ENCODE measurements at regions not wholly inside any gene's neighbourhood (a gene's known extent, or its start where the extent isn't known, plus 50 kb on each side); places are given as distances from the start of the nearest gene placed in this dataset.

DNA sequence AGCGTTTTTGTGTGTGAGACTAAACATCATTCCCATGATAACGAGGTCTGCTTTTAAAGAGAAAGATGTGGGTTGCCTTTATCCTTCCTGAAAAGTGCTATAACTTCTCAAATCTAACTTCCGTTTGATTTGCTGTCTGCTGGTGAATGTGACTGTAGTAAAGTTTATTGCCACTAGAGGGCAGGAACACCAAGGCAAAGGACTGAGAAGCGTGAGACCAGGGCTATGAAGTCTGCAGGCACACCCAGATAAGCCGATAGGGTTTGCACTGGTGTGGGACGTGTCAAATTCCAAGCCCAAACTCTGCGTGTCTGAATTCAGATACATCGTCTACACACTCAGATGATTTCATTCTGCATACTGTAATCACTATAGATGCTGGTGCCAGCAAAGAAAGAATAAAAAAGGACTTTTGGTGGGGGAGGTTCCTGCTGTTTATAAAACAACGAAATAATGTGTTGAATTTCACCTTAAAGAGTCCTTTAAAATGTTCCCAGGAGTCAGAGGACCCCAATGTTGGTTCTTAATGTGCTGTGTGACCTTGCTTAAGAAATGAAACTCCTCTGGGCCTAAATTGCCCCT is 87.2 kb downstream of the PTTG1 start (continued):
- TF ChIP-seq SMAD2 (IDR thresholded peaks at IDR 0.05; ENCODE audit: low read depth, low read length) (no peak), BDP1 (IDR thresholded peaks at IDR 0.05; ENCODE audit: insufficient read depth, insufficient read length) (no peak), CBFA2T2 (conservative IDR thresholded peaks at IDR 0.05) (no peak), MCM3 (IDR thresholded peaks at IDR 0.05) (no peak), RUNX1 (IDR thresholded peaks at IDR 0.05; ENCODE audit: low read depth) (no peak), ELF4 (CRISPR knock-in tag; IDR thresholded peaks at IDR 0.05) (no peak), MCM5 (IDR thresholded peaks at IDR 0.05; ENCODE audit: low read depth) (no peak)
- TF ChIP-seq, protein P1, sequence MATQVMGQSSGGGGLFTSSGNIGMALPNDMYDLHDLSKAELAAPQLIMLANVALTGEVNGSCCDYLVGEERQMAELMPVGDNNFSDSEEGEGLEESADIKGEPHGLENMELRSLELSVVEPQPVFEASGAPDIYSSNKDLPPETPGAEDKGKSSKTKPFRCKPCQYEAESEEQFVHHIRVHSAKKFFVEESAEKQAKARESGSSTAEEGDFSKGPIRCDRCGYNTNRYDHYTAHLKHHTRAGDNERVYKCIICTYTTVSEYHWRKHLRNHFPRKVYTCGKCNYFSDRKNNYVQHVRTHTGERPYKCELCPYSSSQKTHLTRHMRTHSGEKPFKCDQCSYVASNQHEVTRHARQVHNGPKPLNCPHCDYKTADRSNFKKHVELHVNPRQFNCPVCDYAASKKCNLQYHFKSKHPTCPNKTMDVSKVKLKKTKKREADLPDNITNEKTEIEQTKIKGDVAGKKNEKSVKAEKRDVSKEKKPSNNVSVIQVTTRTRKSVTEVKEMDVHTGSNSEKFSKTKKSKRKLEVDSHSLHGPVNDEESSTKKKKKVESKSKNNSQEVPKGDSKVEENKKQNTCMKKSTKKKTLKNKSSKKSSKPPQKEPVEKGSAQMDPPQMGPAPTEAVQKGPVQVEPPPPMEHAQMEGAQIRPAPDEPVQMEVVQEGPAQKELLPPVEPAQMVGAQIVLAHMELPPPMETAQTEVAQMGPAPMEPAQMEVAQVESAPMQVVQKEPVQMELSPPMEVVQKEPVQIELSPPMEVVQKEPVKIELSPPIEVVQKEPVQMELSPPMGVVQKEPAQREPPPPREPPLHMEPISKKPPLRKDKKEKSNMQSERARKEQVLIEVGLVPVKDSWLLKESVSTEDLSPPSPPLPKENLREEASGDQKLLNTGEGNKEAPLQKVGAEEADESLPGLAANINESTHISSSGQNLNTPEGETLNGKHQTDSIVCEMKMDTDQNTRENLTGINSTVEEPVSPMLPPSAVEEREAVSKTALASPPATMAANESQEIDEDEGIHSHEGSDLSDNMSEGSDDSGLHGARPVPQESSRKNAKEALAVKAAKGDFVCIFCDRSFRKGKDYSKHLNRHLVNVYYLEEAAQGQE (IDR thresholded peaks at IDR 0.05; ENCODE audit: borderline replicate concordance) = peak; percentile 75; the same call in 1 of the 2 replicates
- TF ChIP-seq, protein P1 (CRISPR knock-in tag; IDR thresholded peaks at IDR 0.05; ENCODE audit: low read depth) = no peak
- TF ChIP-seq, protein P2, sequence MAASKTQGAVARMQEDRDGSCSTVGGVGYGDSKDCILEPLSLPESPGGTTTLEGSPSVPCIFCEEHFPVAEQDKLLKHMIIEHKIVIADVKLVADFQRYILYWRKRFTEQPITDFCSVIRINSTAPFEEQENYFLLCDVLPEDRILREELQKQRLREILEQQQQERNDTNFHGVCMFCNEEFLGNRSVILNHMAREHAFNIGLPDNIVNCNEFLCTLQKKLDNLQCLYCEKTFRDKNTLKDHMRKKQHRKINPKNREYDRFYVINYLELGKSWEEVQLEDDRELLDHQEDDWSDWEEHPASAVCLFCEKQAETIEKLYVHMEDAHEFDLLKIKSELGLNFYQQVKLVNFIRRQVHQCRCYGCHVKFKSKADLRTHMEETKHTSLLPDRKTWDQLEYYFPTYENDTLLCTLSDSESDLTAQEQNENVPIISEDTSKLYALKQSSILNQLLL (CRISPR knock-in tag; IDR thresholded peaks at IDR 0.05; ENCODE audit: borderline replicate concordance) = no peak
- TF ChIP-seq, protein P3, sequence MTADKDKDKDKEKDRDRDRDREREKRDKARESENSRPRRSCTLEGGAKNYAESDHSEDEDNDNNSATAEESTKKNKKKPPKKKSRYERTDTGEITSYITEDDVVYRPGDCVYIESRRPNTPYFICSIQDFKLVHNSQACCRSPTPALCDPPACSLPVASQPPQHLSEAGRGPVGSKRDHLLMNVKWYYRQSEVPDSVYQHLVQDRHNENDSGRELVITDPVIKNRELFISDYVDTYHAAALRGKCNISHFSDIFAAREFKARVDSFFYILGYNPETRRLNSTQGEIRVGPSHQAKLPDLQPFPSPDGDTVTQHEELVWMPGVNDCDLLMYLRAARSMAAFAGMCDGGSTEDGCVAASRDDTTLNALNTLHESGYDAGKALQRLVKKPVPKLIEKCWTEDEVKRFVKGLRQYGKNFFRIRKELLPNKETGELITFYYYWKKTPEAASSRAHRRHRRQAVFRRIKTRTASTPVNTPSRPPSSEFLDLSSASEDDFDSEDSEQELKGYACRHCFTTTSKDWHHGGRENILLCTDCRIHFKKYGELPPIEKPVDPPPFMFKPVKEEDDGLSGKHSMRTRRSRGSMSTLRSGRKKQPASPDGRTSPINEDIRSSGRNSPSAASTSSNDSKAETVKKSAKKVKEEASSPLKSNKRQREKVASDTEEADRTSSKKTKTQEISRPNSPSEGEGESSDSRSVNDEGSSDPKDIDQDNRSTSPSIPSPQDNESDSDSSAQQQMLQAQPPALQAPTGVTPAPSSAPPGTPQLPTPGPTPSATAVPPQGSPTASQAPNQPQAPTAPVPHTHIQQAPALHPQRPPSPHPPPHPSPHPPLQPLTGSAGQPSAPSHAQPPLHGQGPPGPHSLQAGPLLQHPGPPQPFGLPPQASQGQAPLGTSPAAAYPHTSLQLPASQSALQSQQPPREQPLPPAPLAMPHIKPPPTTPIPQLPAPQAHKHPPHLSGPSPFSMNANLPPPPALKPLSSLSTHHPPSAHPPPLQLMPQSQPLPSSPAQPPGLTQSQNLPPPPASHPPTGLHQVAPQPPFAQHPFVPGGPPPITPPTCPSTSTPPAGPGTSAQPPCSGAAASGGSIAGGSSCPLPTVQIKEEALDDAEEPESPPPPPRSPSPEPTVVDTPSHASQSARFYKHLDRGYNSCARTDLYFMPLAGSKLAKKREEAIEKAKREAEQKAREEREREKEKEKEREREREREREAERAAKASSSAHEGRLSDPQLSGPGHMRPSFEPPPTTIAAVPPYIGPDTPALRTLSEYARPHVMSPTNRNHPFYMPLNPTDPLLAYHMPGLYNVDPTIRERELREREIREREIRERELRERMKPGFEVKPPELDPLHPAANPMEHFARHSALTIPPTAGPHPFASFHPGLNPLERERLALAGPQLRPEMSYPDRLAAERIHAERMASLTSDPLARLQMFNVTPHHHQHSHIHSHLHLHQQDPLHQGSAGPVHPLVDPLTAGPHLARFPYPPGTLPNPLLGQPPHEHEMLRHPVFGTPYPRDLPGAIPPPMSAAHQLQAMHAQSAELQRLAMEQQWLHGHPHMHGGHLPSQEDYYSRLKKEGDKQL (CRISPR knock-in tag; IDR thresholded peaks at IDR 0.05; ENCODE audit: borderline replicate concordance) = no peak
- TF ChIP-seq, protein P4, sequence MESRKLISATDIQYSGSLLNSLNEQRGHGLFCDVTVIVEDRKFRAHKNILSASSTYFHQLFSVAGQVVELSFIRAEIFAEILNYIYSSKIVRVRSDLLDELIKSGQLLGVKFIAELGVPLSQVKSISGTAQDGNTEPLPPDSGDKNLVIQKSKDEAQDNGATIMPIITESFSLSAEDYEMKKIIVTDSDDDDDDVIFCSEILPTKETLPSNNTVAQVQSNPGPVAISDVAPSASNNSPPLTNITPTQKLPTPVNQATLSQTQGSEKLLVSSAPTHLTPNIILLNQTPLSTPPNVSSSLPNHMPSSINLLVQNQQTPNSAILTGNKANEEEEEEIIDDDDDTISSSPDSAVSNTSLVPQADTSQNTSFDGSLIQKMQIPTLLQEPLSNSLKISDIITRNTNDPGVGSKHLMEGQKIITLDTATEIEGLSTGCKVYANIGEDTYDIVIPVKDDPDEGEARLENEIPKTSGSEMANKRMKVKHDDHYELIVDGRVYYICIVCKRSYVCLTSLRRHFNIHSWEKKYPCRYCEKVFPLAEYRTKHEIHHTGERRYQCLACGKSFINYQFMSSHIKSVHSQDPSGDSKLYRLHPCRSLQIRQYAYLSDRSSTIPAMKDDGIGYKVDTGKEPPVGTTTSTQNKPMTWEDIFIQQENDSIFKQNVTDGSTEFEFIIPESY (CRISPR knock-in tag; IDR thresholded peaks at IDR 0.05) = no peak
